Activated CD4-positive, CD25-positive, alpha-beta regulatory T cell (primary cell): ENCODE measurements at regions not wholly inside any gene's neighbourhood (a gene's known extent, or its start where the extent isn't known, plus 50 kb on each side); places are given as distances from the start of the nearest gene placed in this dataset.
"Not testable (repeated sequence)": the region's sequence is repeated elsewhere in the genome, so short reads cannot be mapped to it uniquely, and the experiment has no call there.

Experiments
- DNase-seq, 4 experiments: peaks; one replicate each; lab custom pipeline; 2025; lab: John Stamatoyannopoulos, UW

DNA sequence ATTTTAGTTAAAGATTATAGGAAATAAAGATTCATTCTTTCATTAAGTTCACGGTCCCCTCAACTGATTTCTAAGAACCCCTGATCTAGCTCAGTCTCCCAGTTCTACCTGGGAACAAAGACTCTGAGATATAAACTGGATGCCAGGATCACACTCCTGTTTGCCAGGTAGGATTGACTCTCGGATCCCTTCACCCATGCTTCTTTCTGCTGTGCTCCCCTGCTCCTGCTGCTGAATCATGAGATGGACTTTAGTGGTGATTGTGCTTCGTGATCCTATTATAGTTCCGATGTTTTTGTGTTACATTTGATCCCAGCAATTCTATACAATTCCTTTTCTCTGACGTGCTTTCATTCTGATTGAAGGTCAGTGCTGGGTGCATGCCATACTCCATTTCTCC lies 733.1 kb upstream of the TPTE start:
- not testable (repeated sequence) for DNase-seq

DNA sequence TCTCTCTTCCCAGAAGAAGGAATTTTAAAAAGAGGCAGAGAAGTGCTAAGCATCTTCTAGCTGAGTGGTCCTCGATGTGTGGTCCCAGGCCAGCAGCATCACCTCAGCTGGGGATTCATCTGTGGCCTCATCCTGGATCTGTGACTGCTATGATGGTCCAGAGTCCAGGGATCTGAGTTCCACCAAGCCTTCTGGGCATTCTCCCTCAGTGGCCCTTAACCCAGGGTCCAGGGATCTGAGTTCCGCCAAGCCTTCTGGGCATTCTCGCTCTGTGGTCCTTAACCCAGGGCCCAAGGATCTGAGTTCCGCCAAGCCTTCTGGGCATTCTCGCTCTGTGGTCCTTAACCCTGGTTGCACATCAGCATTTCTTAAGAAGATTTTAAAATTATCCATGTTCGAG lies 731.0 kb upstream of the TPTE start:
- not testable (repeated sequence) for DNase-seq

DNA sequence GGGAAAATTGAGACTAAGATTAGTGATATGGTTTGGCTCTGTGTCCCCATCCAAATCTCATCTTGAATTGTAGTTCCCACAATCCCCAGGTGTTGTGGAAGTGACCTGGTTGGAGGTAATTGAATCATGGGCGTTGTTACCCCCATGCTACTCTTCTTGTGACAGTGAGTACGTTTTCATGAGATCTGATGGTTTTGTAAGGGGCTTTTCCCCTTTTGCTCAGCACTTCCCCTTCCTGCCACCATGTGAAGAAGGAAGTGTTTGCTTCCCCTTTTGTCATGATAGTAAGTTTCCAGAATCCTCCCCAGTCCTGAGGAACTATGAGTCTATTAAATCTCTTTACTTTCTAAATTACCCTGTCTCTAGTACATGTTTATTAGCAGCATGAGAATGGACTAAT lies 729.9 kb upstream of the TPTE start:
- DNase-seq = not testable (repeated sequence)

DNA sequence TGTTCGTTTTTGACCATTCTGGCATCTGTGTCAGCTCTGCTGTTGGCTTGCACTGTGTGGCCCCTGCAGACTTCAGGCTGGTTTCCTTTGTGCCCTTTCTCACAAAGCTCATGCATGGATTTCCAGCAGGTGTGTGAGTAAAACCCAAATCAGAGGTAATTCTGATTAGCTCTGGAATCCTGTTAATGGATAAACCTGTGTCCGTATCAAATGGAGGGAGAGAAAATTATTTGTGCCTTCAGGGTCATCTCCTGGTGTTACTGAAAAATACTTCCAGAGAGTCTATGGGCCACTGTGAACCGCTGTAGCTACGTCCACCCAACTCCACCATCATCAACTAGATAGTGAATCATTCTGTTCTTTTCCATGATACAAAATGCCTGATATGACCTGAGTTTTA lies 726.1 kb upstream of the TPTE start:
- DNase-seq = not testable (repeated sequence)

DNA sequence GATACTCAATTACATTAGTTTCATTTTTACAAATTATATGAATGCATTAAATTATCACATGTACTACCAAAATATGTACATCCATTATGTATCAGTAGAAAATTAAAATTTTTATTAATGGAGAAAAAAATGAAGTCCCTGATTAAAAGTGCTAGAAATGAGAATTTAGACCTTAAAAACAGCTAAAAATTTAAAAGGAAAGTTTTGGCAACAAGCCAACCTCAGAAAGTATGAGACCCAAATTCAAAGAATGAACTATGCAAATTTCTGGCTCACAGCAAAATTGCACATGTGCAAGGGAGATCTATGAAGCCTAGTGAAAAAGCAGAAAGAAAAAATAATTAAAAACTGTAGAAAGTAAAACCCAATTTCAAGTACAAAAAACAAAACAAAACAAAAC lies 725.1 kb upstream of the TPTE start:
- not testable (repeated sequence) for DNase-seq

DNA sequence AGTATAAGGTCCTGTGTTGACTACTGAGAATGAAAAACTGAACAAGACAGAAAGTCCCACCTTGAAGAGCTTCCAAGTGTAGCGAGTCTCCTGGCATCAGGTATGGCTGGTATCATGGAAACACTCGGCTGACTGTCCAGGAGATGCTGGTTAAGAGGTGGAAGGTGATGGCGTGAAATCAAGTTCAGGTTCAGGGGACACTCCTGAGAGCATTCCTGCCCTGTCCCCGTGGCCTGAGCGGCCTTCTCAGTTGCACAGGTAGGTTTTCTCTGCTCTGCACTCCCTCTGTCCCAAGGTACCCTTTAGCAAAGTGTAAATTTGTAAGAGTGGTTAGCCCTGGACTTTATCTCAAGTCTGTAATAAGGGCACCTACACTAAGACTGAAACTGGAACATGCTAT lies 713.7 kb upstream of the TPTE start:
- not testable (repeated sequence) for DNase-seq

DNA sequence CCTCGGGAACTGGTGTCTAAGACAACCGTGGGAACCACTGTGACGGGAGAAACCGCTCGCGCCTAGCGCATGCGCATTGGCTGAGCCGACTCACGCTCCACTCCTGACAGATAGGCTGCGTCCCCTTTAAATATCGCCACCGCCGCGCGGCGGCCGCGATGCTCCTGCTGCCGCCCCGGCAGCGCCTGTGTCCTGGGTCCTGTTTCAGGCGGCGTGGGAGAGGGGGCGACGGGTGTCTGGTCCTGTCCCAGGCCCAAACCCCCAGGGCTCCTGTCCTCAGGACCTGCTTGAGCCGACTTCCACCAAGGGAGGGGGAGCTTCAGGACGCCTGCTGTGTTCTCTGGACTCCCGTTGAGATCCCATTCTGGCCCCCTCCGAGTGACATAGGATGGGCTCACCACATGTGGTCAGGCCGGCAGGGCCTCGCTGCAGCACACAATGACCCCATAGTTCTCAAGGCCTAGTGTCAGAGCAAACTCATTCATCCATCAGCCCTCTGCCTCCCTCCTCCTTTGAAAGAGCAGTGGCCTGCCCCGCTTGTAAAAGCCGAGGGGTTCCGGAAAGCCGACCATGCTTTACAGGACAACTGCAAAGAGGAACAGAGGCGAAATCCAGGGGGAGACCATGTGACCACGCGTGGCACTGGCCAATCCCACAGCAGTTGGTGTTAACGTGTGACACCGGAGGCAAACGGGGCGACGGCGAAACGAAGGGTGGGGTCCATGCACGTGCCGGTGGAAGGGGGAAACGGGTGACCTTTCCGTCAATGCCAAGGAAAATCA lies 710.0 kb upstream of the TPTE start:
- DNase-seq = not testable (repeated sequence)

DNA sequence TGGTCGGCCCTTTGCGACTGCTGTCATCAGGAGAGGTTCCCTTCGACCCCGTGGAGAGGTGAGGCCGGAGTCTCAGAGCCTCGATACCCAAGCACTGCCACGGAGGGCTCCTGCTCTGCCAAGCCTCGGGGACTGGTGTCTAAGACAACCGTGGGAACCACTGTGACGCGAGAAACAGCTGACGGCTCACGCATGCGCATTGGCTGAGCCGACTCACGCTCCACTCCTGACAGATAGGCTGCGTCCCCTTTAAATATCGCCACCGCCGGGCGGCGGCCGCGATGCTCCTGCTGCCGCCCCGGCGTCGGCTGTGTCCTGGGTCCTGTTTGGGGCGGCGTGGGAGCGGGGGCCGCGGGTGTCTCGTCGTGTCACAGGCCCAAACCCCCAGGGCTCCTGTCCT lies 708.9 kb upstream of the TPTE start:
- DNase-seq = not testable (repeated sequence)

DNA sequence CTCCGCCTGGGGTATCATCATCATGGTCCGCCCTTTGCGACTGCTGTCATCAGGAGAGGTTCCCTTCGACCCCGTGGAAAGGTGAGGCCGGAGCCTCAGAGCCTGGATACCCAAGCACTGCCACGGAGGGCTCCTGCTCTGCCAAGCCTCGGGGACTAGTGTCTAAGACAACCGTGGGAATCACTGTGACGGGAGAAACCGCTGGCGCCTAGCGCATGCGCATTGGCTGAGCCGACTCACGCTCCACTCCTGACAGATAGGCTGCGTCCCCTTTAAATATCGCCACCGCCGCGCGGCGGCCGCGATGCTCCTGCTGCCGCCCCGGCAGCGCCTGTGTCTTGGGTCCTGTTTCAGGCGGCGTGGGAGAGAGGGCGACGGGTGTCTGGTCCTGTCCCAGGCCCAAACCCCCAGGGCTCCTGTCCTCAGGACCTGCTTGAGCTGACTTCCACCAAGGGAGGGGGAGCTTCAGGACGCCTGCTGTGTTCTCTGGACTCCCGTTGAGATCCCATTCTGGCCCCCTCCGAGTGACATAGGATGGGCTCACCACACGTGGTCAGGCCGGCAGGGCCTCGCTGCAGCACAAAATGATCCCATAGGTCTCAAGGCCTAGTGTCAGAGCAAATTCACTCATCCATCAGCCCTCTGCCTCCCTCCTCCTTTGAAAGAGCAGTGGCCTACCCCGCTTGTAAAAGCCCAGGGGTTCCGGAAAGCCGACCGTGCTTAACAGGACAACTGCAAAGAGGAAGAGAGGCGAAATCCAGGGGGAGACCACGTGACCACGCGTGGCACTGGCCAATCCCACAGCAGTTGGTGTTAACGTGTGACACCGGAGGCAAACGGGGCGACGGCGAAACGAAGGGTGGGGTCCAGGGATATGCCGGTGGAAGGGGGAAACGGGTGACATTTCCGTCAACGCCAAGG lies 707.2 kb upstream of the TPTE start:
- DNase-seq = not testable (repeated sequence)

DNA sequence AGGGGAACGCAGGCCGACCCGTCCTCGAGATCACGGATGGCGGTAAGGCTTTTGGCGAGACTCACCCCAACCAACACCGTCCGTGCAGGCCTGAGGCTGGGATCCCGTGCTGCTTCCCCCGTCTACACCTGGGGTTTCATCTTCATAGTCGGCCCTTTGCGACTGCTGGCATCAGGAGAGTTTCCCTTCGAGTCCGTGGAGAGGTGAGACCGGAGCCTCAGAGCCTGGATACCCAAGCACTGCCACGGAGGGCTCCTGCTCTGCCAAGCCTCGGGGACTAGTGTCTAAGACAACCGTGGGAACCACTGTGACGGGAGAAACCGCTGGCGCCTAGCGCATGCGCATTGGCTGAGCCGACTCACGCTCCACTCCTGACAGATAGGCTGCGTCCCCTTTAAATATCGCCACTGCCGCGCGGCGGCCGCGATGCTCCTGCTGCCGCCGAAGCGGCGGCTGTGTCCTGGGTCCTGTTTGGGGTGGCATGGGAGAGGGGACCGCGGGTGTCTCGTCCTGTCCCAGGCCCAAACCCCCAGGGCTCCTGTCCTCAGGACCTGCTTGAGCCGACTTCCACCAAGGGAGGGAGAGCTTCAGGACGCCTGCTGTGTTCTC lies 706.1 kb upstream of the TPTE start:
- DNase-seq = not testable (repeated sequence)

DNA sequence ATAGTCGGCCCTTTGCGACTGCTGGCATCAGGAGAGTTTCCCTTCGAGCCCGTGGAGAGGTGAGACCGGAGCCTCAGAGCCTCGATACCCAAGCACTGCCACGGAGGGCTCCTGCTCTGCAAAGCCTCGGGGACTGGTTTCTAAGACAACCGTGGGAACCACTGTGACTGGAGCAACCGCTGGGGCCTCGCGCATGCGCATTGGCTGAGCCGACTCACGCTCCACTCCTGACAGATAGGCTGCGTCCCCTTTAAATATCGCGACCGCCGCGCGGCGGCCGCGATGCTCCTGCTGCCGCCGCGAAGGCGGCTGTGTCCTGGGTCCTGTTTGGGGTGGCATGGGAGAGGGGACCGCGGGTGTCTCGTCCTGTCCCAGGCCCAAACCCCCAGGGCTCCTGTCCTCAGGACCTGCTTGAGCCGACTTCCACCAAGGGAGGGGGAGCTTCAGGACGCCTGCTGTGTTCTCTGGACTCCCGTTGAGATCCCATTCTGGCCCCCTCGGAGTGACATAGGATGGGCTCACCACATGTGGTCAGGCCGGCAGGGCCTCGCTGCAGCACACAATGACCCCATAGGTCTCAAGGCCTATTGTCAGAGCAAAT lies 704.5 kb upstream of the TPTE start:
- DNase-seq = not testable (repeated sequence)

DNA sequence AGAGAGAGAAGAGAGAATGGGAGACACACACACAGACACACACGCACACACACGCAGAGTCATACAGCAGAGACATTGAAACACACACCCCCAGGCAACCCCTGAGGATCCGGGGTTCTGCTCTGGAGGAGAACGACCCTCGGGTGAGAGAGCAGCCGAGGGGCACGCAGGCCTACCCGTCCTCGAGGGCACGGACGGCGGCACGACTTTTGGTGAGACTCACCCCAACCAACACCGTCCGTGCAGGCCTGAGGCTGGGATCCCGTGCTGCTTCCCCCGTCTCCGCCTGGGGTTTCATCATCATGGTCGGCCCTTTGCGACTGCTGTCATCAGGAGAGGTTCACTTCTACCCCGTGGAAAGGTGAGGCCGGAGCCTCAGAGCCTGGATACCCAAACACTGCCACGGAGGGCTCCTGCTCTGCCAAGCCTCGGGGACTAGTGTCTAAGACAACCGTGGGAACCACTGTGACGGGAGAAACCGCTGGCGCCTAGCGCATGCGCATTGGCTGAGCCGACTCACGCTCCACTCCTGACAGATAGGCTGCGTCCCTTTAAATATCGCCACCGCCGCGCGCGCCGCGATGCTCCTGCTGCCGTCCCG lies 703.4 kb upstream of the TPTE start:
- DNase-seq = not testable (repeated sequence)

DNA sequence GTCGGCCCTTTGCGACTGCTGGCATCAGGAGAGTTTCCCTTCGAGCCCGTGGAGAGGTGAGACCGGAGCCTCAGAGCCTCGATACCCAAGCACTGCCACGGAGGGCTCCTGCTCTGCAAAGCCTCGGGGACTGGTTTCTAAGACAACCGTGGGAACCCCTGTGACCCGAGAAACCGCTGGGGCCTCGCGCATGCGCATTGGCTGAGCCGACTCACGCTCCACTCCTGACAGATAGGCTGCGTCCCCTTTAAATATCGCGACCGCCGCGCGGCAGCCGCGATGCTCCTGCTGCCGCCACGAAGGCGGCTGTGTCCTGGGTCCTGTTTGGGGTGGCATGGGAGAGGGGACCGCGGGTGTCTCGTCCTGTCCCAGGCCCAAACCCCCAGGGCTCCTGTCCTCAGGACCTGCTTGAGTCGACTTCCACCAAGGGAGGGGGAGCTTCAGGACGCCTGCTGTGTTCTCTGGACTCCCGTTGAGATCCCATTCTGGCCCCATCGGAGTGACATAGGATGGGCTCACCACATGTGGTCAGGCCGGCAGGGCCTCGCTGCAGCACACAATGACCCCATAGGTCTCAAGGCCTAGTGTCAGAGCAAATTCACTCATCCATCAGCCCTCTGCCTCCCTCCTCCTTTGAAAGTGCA lies 701.7 kb upstream of the TPTE start:
- not testable (repeated sequence) for DNase-seq

DNA sequence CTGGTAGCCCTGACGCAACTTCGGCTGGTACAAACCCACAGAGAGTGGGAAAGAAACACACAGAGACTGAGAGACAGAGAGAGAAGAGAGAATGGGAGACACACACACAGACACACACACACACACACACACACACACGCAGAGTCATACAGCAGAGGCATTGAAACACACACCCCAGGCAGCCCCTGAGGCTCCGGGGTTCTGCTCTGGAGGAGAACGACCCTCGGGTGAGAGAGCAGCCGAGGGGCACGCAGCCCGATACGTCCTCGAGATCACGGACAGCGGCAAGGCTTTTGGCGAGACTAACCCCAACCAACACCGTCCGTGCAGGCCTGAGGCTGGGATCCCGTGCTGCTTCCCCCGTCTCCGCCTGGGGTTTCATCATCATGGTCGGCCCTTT lies 700.8 kb upstream of the TPTE start:
- DNase-seq = not testable (repeated sequence)

DNA sequence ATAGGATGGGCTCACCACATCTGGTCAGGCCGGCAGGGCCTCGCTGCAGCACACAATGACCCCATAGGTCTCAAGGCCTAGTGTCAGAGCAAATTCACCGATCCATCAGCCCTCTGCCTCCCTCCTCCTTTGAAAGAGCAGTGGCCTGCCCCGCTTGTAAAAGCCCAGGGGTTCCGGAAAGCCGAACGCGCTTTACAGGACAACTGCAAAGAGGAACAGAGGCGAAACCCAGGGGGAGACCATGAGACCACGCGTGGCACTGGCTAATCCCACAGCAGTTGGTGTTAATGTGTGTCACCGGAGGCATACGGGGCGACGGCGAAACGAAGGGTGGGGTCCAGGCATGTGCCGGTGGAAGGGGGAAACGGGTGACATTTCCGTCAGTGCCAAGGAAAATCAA lies 699.9 kb upstream of the TPTE start:
- DNase-seq = not testable (repeated sequence)

DNA sequence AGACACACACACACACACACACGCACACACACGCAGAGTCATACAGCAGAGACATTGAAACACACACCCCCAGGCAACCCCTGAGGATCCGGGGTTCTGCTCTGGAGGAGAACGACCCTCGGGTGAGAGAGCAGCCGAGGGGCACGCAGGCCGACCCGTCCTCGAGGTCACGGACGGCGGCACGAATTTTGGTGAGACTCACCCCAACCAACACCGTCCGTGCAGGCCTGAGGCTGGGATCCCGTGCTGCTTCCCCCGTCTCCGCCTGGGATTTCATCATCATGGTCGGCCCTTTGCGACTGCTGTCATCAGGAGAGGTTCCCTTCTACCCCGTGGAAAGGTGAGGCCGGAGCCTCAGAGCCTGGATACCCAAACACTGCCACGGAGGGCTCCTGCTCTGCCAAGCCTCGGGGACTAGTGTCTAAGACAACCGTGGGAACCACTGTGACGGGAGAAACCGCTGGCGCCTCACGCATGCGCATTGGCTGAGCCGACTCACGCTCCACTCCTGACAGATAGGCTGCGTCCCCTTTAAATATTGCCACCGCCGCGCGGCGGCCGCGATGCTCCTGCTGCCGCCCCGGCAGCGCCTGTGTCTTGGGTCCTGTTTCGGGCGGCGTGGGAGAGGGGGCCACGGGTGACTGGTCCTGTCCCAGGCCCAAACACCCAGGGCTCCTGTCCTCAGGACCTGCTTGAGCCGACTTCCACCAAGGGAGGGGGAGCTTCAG lies 699.1 kb upstream of the TPTE start:
- DNase-seq = not testable (repeated sequence)

DNA sequence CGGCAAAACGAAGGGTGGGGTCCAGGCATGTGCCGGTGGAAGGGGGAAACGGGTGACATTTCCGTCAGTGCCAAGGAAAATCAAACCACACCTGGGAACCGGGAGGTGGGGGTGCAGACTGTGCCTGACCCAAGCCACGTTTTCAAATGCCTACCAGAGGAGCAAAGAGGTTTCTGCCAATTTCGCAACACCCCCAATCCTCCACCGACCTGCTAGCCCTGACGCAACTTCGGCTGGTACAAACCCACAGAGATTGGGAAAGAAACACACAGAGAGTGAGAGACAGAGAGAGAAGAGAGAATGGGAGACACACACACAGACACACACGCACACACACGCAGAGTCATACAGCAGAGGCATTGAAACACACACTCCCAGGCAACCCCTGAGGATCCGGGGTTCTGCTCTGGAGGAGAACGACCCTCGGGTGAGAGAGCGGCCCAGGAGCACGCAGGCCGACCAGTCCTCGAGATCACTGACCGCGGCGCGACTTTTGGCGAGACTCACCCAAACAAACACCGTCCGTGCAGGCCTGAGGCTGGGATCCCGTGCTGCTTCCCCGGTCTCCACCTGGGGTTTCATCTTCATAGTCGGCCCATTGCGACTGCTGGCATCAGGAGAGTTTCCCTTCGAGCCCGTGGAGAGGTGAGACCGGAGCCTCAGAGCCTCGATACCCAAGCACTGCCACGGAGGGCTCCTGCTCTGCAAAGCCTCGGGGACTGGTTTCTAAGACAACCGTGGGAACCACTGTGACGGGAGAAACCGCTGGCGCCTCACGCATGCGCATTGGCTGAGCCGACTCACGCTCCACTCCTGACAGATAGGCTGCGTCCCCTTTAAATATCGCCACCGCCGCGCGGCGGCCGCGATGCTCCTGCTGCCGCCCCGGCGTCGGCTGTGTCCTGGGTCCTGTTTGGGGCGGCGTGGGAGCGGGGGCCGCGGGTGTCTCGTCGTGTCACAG lies 697.9 kb upstream of the TPTE start:
- DNase-seq = peak in 1 of 4 experiments; percentile 35

DNA sequence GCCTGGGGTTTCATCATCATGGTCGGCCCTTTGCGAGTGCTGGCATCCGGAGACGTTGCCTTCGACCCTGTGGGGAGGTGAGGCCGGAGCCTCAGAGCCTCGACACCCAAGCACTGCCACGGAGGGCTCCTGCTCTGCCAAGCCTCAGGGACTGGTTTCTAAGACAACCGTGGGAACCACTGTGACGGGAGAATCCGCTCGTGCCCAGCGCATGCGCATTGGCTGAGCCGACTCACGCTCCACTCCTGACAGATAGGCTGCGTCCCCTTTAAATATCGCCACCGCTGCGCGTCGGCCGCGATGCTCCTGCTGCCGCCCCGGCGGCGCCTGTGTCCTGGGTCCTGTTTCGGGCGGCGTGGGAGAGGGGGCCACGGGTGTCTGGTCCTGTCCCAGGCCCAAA lies 690.6 kb upstream of the TPTE start:
- DNase-seq = not testable (repeated sequence)

DNA sequence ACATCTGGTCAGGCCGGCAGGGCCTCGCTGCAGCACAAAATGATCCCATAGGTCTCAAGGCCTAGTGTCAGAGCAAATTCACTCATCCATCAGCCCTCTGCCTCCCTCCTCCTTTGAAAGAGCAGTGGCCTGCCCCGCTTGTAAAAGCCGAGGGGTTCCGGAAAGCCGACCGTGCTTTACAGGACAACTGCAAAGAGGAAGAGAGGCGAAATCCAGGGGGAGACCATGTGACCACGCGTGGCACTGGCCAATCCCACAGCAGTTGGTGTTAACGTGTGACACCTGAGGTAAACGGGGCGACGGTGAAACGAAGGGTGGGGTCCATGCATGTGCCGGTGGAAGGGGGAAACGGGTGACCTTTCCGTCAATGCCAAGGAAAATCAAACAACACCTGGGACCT lies 688.6 kb upstream of the TPTE start:
- DNase-seq = not testable (repeated sequence)
